GM12892 (cell line): ENCODE measurements at regions not wholly inside any gene's neighbourhood (a gene's known extent, or its start where the extent isn't known, plus 50 kb on each side); places are given as distances from the start of the nearest gene placed in this dataset.

Experiments used
- DNase-seq: peaks from one replicate; pipeline ENCODE4 v3.0.0; 2011; ENCODE audit not compliant: insufficient read length
- FAIRE-seq: peaks from 2 replicates; lab custom pipeline; 2011; peaks lifted over from hg19 to GRCh38; lab: Jason Lieb, UNC
- POLR2A ChIP-seq: IDR thresholded peaks from 2 replicates; pipeline ENCODE4 v1.6.1; 2011; ENCODE audit warnings: low read depth, low read length, control low read depth
- POLR2AphosphoS5 ChIP-seq: IDR thresholded peaks from 2 replicates; pipeline ENCODE4 v1.6.1; 2011; ENCODE audit warnings: low read depth, low read length, control low read depth
- TAF1 ChIP-seq: IDR thresholded peaks from 2 replicates; pipeline ENCODE4 v1.6.1; 2011; ENCODE audit warnings: low read depth, mild to moderate bottlenecking, control low read depth, low read length, borderline replicate concordance

- FAIRE-seq: no peak
- no peak for DNase-seq
- TF ChIP-seq TAF1: no peak
- TF ChIP-seq POLR2AphosphoS5: no peak
- TF ChIP-seq POLR2A: no peak
Measured at GRCh38 chr14:98853063-98853729, 418.8 kb downstream of the BCL11B start.

- DNase-seq (no peak), FAIRE-seq (no peak)
- TF ChIP-seq POLR2AphosphoS5 (no peak), TAF1 (no peak), POLR2A (no peak)
Measured at GRCh38 chr14:98855926-98856715, 415.9 kb downstream of the BCL11B start.

DNA sequence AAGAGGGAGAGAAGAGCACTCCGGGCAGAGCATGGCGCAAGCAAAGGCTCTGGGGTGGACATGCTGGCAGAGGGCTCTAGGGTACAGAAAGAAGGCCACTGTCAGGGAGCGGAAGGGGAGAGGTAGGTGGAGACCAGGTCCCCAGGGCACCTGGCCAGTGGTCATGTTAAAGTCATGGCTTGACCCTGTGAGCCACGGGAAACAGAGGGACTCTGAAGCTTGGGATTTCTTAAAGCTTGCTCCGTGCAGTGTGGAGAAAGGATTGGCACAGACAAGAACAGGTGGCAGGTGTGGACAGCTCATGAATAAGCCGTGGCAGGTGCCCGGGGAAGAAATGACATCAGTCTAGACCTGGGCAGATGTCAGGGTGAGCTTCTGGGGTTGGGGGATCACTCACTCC is 413.8 kb downstream of the BCL11B start:
- FAIRE-seq: no peak
- TF ChIP-seq TAF1 (no peak), POLR2AphosphoS5 (no peak), POLR2A (no peak)

DNA sequence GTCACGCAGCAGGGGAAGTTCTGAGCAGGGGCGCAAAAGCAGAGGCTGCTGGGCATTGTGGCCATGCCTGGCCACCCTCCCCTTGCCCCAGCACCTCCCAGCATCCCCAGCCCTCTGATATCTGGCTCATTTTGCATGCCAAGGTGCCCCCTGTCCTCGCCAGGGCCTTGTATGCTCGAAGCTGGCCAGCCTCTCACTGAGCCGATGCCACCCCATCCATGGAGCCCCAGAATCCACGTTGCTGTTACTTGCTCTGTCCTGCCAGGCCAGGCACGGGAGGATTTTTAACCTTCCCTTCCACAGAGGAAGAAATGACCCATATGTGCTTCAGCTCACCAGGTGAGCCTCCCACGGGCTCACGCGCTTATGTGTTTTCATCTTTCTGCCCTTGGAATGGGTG is 413.4 kb downstream of the BCL11B start:
- DNase-seq (no peak), FAIRE-seq (no peak)
- no peak for TF ChIP-seq TAF1

More for the DNA sequence above, 413.8 kb downstream of the BCL11B start:
- no peak for DNase-seq

- DNase-seq: no peak
- FAIRE-seq: no peak
Measured at GRCh38 chr14:98859301-98859700, 412.7 kb downstream of the BCL11B start.

DNA sequence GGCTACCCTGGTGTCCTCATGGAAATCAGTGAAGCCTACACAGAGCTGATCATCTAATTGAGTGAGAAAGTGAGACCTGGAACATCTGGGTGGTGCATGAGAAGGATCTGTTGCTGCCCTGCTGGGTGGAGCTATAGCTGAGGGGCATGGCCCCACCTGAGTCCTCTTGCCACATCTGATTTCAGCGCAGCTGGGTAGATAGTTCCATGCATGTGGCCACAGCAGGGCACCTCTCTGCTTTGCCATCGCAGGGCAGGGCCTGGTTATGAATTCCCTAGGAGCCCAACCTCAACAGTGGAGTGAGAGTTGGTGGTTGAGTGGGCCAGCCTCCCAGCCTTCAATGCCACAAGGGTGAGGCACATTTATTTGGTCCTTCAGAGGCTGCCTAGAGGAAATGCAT is 407.8 kb downstream of the BCL11B start:
- FAIRE-seq: no peak
- TF ChIP-seq TAF1: no peak
- TF ChIP-seq POLR2AphosphoS5: no peak
- no peak for TF ChIP-seq POLR2A

More at GRCh38 chr14:98859301-98859700, 412.7 kb downstream of the BCL11B start:
- TF ChIP-seq POLR2AphosphoS5 (no peak), TAF1 (no peak), POLR2A (no peak)

GRCh38 chr14:98867146-98867545 is 404.9 kb downstream of the BCL11B start:
- TF ChIP-seq POLR2A: no peak
- TF ChIP-seq POLR2AphosphoS5: no peak
- TF ChIP-seq TAF1: no peak
- no peak for FAIRE-seq
- DNase-seq: no peak

More for the DNA sequence above, 407.8 kb downstream of the BCL11B start:
- no peak for DNase-seq

GRCh38 chr14:98867726-98868125 is 404.3 kb downstream of the BCL11B start:
- FAIRE-seq: no peak
- no peak for DNase-seq
- TF ChIP-seq TAF1 (no peak), POLR2A (no peak), POLR2AphosphoS5 (no peak)

GRCh38 chr14:98868866-98869265 is 403.1 kb downstream of the BCL11B start:
- FAIRE-seq: no peak
- DNase-seq: no peak
- TF ChIP-seq POLR2A (no peak), TAF1 (no peak), POLR2AphosphoS5 (no peak)

DNA sequence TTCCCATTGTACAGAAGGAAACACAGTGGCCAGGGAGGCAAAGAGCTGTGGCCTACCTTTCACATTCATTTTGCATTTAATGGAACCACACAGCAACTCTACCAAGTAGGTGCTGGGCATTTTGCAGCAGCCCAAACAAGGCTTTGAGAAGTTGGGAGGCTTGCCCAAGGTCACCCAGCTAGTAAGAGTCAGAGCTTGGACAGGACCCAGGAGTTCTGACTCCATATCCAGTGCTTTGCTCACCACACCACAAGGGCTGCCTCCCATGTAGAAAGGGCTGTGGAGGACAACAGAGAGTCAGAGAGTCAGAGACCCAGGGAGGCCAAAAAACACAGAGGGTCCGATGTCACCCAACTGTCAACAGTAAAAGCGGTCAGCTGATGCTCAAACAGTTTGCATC is 400.2 kb downstream of the BCL11B start:
- no peak for DNase-seq
- FAIRE-seq: no peak
- TF ChIP-seq POLR2A: no peak
- TF ChIP-seq TAF1: no peak
- no peak for TF ChIP-seq POLR2AphosphoS5

GRCh38 chr14:98877065-98877464 is 394.9 kb downstream of the BCL11B start:
- DNase-seq (no peak), FAIRE-seq (no peak)
- TF ChIP-seq POLR2A (no peak), POLR2AphosphoS5 (no peak), TAF1 (no peak)

DNA sequence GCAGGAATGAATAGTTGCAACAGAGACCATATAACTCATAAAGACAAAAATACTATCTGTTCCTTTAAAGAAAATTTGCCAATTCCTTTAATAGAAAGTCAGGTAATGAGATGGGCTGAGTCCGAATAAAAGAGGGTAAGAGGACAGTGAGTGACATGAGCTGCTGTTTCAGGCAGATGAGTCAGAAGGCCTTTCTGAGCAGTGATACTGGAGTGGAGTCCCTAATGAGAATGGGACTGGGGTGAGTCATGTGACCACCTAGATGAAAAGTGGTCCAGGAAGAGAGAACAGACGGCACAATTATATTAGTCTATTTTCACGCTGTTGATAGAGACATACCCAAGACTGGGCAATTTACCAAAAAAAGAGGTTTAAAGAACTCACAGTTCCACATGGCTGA is 393.7 kb downstream of the BCL11B start:
- FAIRE-seq: no peak
- DNase-seq: no peak
- TF ChIP-seq TAF1 (no peak), POLR2A (no peak), POLR2AphosphoS5 (no peak)
